HG03159 (cell line): ENCODE measurements at regions not wholly inside any gene's neighbourhood (a gene's known extent, or its start where the extent isn't known, plus 50 kb on each side); places are given as distances from the start of the nearest gene placed in this dataset.

Experiments used
- ATAC-seq: cut with Tn5 transposase; IDR thresholded peaks from one replicate; pipeline ENCODE4 v1.9.1; 2021; ENCODE audit warnings: mild to moderate bottlenecking, moderate library complexity; ENCODE audit not compliant: unreplicated experiment

- no peak for ATAC-seq
These were observed 50.4 kb upstream of the SERTAD2 start for GRCh38 chr2:64704161-64704560.

GRCh38 chr2:64704996-64705395, 51.3 kb upstream of the SERTAD2 start:
- no peak for ATAC-seq

- ATAC-seq = no peak
These were observed 53.6 kb upstream of the SERTAD2 start for GRCh38 chr2:64707276-64707675.

GRCh38 chr2:64708829-64709228, 55.1 kb upstream of the SERTAD2 start:
- no peak for ATAC-seq

GRCh38 chr2:64711252-64711800, 57.6 kb upstream of the SERTAD2 start:
- ATAC-seq = no peak

GRCh38 chr2:64713686-64714085, 60.0 kb upstream of the SERTAD2 start:
- no peak for ATAC-seq

GRCh38 chr2:64716569-64716968, 62.9 kb upstream of the SERTAD2 start:
- ATAC-seq = no peak

- no peak for ATAC-seq
These were observed 64.7 kb upstream of the SERTAD2 start for GRCh38 chr2:64718250-64718885.

GRCh38 chr2:64720535-64721319, 67.0 kb upstream of the SERTAD2 start:
- no peak for ATAC-seq

- ATAC-seq = no peak
These were observed 67.6 kb upstream of the SERTAD2 start for GRCh38 chr2:64721320-64721623.

- ATAC-seq = no peak
These were observed 68.8 kb upstream of the SERTAD2 start for GRCh38 chr2:64722291-64723044.

- peak; percentile 93 for ATAC-seq
These were observed 73.5 kb upstream of the SERTAD2 start for GRCh38 chr2:64727013-64727767.

- no peak for ATAC-seq
These were observed 74.2 kb upstream of the SERTAD2 start for GRCh38 chr2:64727843-64728463.

- ATAC-seq = no peak
These were observed 77.0 kb upstream of the SERTAD2 start for GRCh38 chr2:64730551-64731262.

GRCh38 chr2:64731263-64731643, 77.5 kb upstream of the SERTAD2 start:
- ATAC-seq = no peak

GRCh38 chr2:64731746-64732145, 78.0 kb upstream of the SERTAD2 start:
- ATAC-seq = no peak

GRCh38 chr2:64732146-64732545, 78.4 kb upstream of the SERTAD2 start:
- ATAC-seq = no peak

GRCh38 chr2:64735504-64735903, 81.8 kb upstream of the SERTAD2 start:
- ATAC-seq = no peak

- no peak for ATAC-seq
These were observed 83.8 kb upstream of the SERTAD2 start for GRCh38 chr2:64737547-64737946.

GRCh38 chr2:64738026-64738425, 84.3 kb upstream of the SERTAD2 start:
- ATAC-seq = no peak
